ENCODE measurements at regions not wholly inside any gene's neighbourhood (a gene's known extent, or its start where the extent isn't known, plus 50 kb on each side); places are given as distances from the start of the nearest gene placed in this dataset.

GRCh38 chr13:110818747-110819146 lies 96.1 kb downstream of the ANKRD10 start:
- Histone ChIP-seq H3K23ac (ENCODE audit: low read depth, low read length) (no peak overlapping the region), H3K18ac (ENCODE audit: low read depth, low read length) (no peak overlapping the region), H4K91ac (ENCODE audit: insufficient read depth, low read depth, low read length) (no peak overlapping the region), H3K9me1 (ENCODE audit: insufficient read depth, low read length) (no peaks in the 10 kb centered on the region), H3K36me3 (ENCODE audit: control insufficient read depth, insufficient read depth, low read length) (no peaks in the 10 kb centered on the region), H2BK15ac (ENCODE audit: low read depth, low read length) (no peak overlapping the region), H3K27ac (ENCODE audit: insufficient read depth, low read length) (no peak overlapping the region), H2BK120ac (ENCODE audit: low read depth, low read length) (no peak overlapping the region), H2AK9ac (replicated peaks; ENCODE audit: low read depth, low read length, poor library complexity) (peak overlapping the region; percentile 68), H3K27me3 (ENCODE audit: control insufficient read depth, insufficient read depth, low read length) (no peaks in the 10 kb centered on the region), H2BK20ac (ENCODE audit: low read depth, low read length) (no peak overlapping the region), H3K56ac (ENCODE audit: extremely low read depth, insufficient read depth, low read length) (no peak overlapping the region), H2AK5ac (ENCODE audit: low read depth, low read length) (no peak overlapping the region), H3K79me1 (ENCODE audit: low read depth in 1 of 2, low read length in 2 of 2) (no peaks in the 10 kb centered on the region), H3K4me2 (ENCODE audit: low read depth, low read length) (no peak overlapping the region), H3K4me3 (ENCODE audit: insufficient read depth, low read depth, low read length) (no peak overlapping the region), H3K14ac (replicated peaks; ENCODE audit: low read depth, low read length) (no peak overlapping the region), H3K4me1 (ENCODE audit: control insufficient read depth, insufficient read depth, low read length) (peaks cover 2% of the 10 kb centered on the region; the same call in 1 of the 2 replicates), H3K4ac (ENCODE audit: low read depth, low read length) (no peak overlapping the region), H3K9me3 (ENCODE audit: control insufficient read depth, insufficient read depth, low read length) (no peaks in the 10 kb centered on the region), H2BK5ac (ENCODE audit: low read depth, low read length, poor library complexity, severe bottlenecking) (no peak overlapping the region), H4K8ac (ENCODE audit: low read depth in 2 of 2, low read length in 2 of 2) (no peak overlapping the region), H3K9ac (ENCODE audit: low read depth, low read length) (no peak overlapping the region), H2AFZ (replicated peaks; ENCODE audit: low read length, poor library complexity) (peak overlapping the region; percentile 13), H4K20me1 (ENCODE audit: insufficient read depth, low read length) (no peaks in the 10 kb centered on the region), H4K5ac (ENCODE audit: low read depth, low read length) (no peak overlapping the region)
- dilution Hi-C loops (cut with HindIII; ENCODE audit: low sequenced_read_pairs, unreplicated experiment): no loop called here
- intact Hi-C loops (cut with micrococcal nuclease): loop anchor here (1.0 to 5.0 kb wide), 4 partner anchors 102 to 234 kb away; no protein-coding TSS in a partner anchor
- no TSS peak for BruUV-seq (replicated peaks)
- in situ Hi-C loops (cut with MboI; ENCODE audit: low sequenced_read_pairs): loop anchor here (25.0 kb wide), 1 partner anchor 231 kb away; no protein-coding TSS in a partner anchor
- CTCF ChIA-PET: interaction anchor here (0.6 to 1.4 kb wide), 4 partner anchors 21 to 244 kb away, joined by 3 to 6 read pairs (median 4); no protein-coding TSS in a partner anchor
- POLR2A ChIA-PET (ENCODE audit: unreplicated experiment): no interaction called here
- WGBS, 2 experiments (ENCODE audit: extremely low coverage in 2 of 2, insufficient read length in 1 of 2): 50% methylated on average over 4 of the region's 8 CpGs; no CpG with 5 or more reads in 1 of the 2 experiments
- TF ChIP-seq CTCF (conservative IDR thresholded peaks at IDR 0.05; ENCODE audit: low read depth, low read length) (no peak), NFE2L2 (IDR thresholded peaks at IDR 0.05; ENCODE audit: low read depth, low read length) (no peak), BHLHE40 (IDR thresholded peaks at IDR 0.05; ENCODE audit: low read depth, low read length) (no peak), RFX5 (IDR thresholded peaks at IDR 0.05; ENCODE audit: low read depth, low read length) (no peak), CEBPB (IDR thresholded peaks at IDR 0.05; ENCODE audit: low read depth, low read length) (no peak), POLR2A (IDR thresholded peaks at IDR 0.05; ENCODE audit: low read depth, low read length) (no peak), MAFK (IDR thresholded peaks at IDR 0.05; ENCODE audit: low read depth, low read length) (no peak), MXI1 (IDR thresholded peaks at IDR 0.05; ENCODE audit: borderline replicate concordance, low read depth, low read length) (no peak), SMC3 (IDR thresholded peaks at IDR 0.05; ENCODE audit: low read depth, low read length) (no peak)
- TF ChIP-seq, protein P1, sequence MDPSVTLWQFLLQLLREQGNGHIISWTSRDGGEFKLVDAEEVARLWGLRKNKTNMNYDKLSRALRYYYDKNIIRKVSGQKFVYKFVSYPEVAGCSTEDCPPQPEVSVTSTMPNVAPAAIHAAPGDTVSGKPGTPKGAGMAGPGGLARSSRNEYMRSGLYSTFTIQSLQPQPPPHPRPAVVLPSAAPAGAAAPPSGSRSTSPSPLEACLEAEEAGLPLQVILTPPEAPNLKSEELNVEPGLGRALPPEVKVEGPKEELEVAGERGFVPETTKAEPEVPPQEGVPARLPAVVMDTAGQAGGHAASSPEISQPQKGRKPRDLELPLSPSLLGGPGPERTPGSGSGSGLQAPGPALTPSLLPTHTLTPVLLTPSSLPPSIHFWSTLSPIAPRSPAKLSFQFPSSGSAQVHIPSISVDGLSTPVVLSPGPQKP (IDR thresholded peaks at IDR 0.05; ENCODE audit: borderline replicate concordance, low read depth, low read length): no peak
- ATAC-seq (ENCODE audit: low read depth) (no peak), DNase-seq (no peak)
